Peyer's patch (tissue), 4 donors: ENCODE measurements at regions not wholly inside any gene's neighbourhood (a gene's known extent, or its start where the extent isn't known, plus 50 kb on each side); places are given as distances from the start of the nearest gene placed in this dataset.

Experiments used
- CTCF ChIP-seq, 6 experiments: fragments of 450-650 bp in 4 of 6; fragments of 200-600 bp in 2 of 6; sonication (generic) in 1 of 6; IDR thresholded peaks; one replicate each; pipeline ENCODE4 v1.5.1; 2017 to 2019; ENCODE audit warnings: antibody characterized with exemption in 6 of 6, mild to moderate bottlenecking in 3 of 6, moderate library complexity in 1 of 6
- POLR2A ChIP-seq, 2 donors: fragments of 450-650 bp; IDR thresholded peaks; one replicate each; pipeline ENCODE4 v1.5.1; 2017; ENCODE audit warnings: antibody characterized with exemption in 2 of 2, mild to moderate bottlenecking in 2 of 2, moderate library complexity in 2 of 2

GRCh38 chr1:96016219-96016618, 705.4 kb upstream of the PTBP2 start:
- no peak for TF ChIP-seq CTCF (IDR thresholded peaks at IDR 0.05)
- no peak for TF ChIP-seq POLR2A (IDR thresholded peaks at IDR 0.05)
